Endothelial cell (in vitro differentiated cells): ENCODE measurements at regions not wholly inside any gene's neighbourhood (a gene's known extent, or its start where the extent isn't known, plus 50 kb on each side); places are given as distances from the start of the nearest gene placed in this dataset.

Experiments used
- DNase-seq: peaks from one replicate; pipeline ENCODE4 v3.0.0; 2021; ENCODE audit warnings: low spot score
- H3K27ac Mint-ChIP-seq: one replicate; pipeline ENCODE4 v1.8.0; 2021; ENCODE audit warnings: mixed read lengths, inconsistent platforms; ENCODE audit not compliant: unreplicated experiment
- H3K27me3 Mint-ChIP-seq: one replicate; pipeline ENCODE4 v1.8.0; 2021; ENCODE audit warnings: mild to moderate bottlenecking, moderate library complexity, mixed read lengths, inconsistent platforms; ENCODE audit not compliant: unreplicated experiment
- H3K36me3 Mint-ChIP-seq: one replicate; pipeline ENCODE4 v1.8.0; 2021; ENCODE audit warnings: mild to moderate bottlenecking, low read depth, mixed read lengths, inconsistent platforms; ENCODE audit not compliant: unreplicated experiment
- H3K4me1 Mint-ChIP-seq: one replicate; pipeline ENCODE4 v1.8.0; 2021; ENCODE audit warnings: mild to moderate bottlenecking, mixed read lengths, inconsistent platforms; ENCODE audit not compliant: unreplicated experiment
- H3K4me3 Mint-ChIP-seq: one replicate; pipeline ENCODE4 v1.8.0; 2021; ENCODE audit warnings: mild to moderate bottlenecking, mixed read lengths, inconsistent platforms; ENCODE audit not compliant: unreplicated experiment
- H3K9me3 Mint-ChIP-seq: one replicate; pipeline ENCODE4 v1.8.0; 2021; ENCODE audit warnings: mixed read lengths, inconsistent platforms; ENCODE audit not compliant: unreplicated experiment
- CTCF ChIP-seq: fragments of 200-600 bp; sonication (generic); IDR thresholded peaks from one replicate; pipeline ENCODE4 v1.5.0; 2021; ENCODE audit warnings: antibody characterized with exemption; ENCODE audit not compliant: unreplicated experiment

DNA sequence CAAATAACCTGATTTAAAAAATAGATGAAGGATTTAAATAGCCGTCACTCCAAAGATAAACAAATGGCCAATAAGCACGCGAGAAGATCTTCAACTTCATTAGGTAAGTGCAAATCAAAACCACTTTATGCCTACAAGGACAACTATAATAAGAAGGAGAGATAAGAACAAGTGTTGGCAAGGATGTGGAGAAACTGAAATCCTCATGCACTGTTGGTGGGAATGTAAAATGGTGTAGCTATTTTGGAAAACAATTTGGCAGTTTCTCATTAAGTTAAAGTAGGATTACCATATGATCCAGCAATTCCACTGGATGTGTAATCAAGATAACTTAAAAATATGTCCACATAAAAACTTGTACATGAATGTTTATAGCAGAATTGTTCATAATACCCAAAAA, 64.1 kb downstream of the CXCL12 start:
- Mint-ChIP-seq H3K27me3 (no peaks in the 10 kb centered on the region), H3K27ac (no peak overlapping the region), H3K4me1 (no peaks in the 10 kb centered on the region), H3K36me3 (no peaks in the 10 kb centered on the region), H3K9me3 (peaks cover 3% of the 10 kb centered on the region), H3K4me3 (no peak overlapping the region)
- TF ChIP-seq CTCF = no peak
- no peak for DNase-seq

GRCh38 chr10:44317856-44318255, 67.0 kb downstream of the CXCL12 start:
- Mint-ChIP-seq H3K4me1 (no peaks in the 10 kb centered on the region), H3K36me3 (no peaks in the 10 kb centered on the region), H3K9me3 (peaks cover 3% of the 10 kb centered on the region), H3K27ac (no peak overlapping the region), H3K27me3 (no peaks in the 10 kb centered on the region), H3K4me3 (no peak overlapping the region)
- TF ChIP-seq CTCF = no peak
- DNase-seq = no peak

DNA sequence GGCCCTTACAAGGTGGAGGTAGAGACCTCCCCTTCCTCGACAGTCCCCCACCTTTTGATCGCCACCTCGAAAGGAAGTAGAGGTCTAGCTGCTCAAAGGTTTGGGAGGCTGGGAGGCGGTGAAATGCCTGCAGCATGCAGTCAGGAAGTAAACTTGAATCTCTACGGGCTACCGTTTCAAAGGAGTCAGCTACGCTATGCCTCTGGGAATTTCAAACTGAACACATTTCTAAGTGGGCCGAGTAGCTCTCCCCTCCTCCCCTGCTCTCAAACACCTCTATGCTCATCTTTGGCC, 68.0 kb downstream of the CXCL12 start:
- H3K36me3 Mint-ChIP-seq = no peaks in the 10 kb centered on the region
- peaks cover 3% of the 10 kb centered on the region for H3K9me3 Mint-ChIP-seq
- DNase-seq = no peak
- no peaks in the 10 kb centered on the region for H3K27me3 Mint-ChIP-seq
- no peaks in the 10 kb centered on the region for H3K4me1 Mint-ChIP-seq
- no peak overlapping the region for H3K27ac Mint-ChIP-seq
- H3K4me3 Mint-ChIP-seq = peak overlapping the region; percentile 60
- no peak for TF ChIP-seq CTCF

DNA sequence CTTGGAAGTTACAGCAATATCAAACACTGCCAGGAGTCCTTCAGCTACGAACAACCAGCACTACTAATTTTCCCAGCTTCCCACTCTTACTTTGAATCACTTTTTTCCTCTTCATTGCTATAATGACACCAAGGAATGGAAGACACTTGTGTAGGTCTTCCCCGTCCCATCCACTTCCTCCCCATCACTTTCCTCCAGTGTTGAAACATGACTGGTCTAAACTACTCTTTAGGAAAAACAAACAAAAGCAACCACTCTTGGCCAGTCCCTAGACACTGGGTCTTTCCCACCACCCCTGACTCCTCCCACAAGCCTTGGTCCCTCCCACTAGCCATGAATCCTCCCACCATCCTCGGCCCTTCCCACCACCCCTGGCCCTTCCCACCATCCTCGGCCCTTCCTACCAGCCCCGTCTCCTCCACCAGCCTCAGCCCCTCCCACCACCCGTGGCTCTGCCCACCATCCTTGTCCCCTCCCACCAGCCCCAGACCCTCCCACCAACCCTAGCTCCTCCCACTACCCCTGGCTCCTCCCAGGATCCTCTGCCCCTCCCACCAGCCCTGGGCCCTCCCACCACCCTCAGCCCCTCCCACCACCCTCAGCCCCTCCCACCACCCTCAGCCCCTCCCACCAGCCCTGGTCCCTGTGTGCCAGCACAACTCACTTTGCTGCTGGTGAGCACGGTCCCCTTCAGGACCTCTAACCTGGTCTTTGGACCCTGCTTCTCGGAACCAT, 68.5 kb downstream of the CXCL12 start:
- Mint-ChIP-seq H3K27me3 (peaks cover 2% of the 10 kb centered on the region), H3K9me3 (peaks cover 3% of the 10 kb centered on the region), H3K4me3 (no peak overlapping the region), H3K4me1 (no peaks in the 10 kb centered on the region), H3K27ac (no peak overlapping the region), H3K36me3 (no peaks in the 10 kb centered on the region)
- no peak for DNase-seq
- TF ChIP-seq CTCF = no peak

DNA sequence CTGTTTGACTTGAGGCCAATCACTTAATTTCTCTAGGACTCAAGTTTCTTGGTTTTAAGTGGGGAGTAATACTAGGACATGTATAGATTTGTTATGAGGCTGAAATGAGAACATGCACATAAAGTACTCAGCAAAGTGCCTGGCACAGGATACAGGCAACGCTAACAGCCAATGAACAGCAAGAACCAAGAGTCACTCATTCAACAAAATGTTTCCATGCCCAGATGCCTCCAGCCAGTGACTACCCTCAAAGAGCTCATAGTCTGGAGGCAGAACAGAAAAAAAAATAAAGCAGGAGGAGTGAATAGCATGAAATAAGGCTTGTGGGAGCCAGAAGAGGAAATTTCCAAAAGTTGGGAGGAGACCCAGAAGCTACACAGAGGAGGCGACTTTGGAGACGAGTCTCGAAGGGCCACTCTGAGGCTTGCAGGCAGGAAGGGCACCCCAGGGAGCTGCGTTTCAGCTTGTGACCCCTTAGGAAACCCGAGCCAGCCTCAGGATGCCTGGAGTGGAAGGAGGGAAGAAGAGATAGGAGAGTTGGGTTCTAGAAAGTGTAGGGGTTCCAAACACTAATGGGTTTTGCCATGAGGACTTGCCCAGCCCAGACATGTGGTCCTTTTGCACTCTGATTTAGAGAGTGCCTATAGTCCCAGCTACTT, 70.0 kb downstream of the CXCL12 start:
- Mint-ChIP-seq H3K4me3 (no peak overlapping the region), H3K36me3 (no peaks in the 10 kb centered on the region), H3K27me3 (peaks cover 4% of the 10 kb centered on the region), H3K27ac (no peak overlapping the region), H3K4me1 (no peaks in the 10 kb centered on the region), H3K9me3 (peaks cover 3% of the 10 kb centered on the region)
- DNase-seq = no peak
- no peak for TF ChIP-seq CTCF
